Neural progenitor cell (in vitro differentiated cells): ENCODE measurements at regions not wholly inside any gene's neighbourhood (a gene's known extent, or its start where the extent isn't known, plus 50 kb on each side); places are given as distances from the start of the nearest gene placed in this dataset.

Experiments
- CTCF ChIP-seq: fragments of 200-600 bp; sonication (generic); IDR thresholded peaks from 2 replicates; pipeline ENCODE4 v1.5.1; 2017; ENCODE audit warnings: antibody characterized with exemption, mild to moderate bottlenecking
- EZH2phosphoT487 ChIP-seq: fragments of 200-600 bp; sonication (generic); IDR thresholded peaks from 2 replicates; pipeline ENCODE4 v1.6.1; 2017; ENCODE audit warnings: antibody characterized with exemption

GRCh38 chr7:55306331-55306730 is 58.8 kb upstream of the LANCL2 start:
- no peak for TF ChIP-seq CTCF
- TF ChIP-seq EZH2phosphoT487 = no peak
